ENCODE measurements at regions not wholly inside any gene's neighbourhood (a gene's known extent, or its start where the extent isn't known, plus 50 kb on each side); places are given as distances from the start of the nearest gene placed in this dataset.

GRCh38 chr21:27382404-27382803, 415.5 kb upstream of the ADAMTS5 start:
- Histone ChIP-seq H3K27ac (ENCODE audit: low read depth, low read length) (no peak overlapping the region), H4K91ac (ENCODE audit: low read depth, low read length) (no peak overlapping the region), H3K23ac (ENCODE audit: low read length) (no peak overlapping the region), H3K18ac (ENCODE audit: low read length) (no peak overlapping the region), H3K36me3 (ENCODE audit: control insufficient read depth in 1 of 2, insufficient read depth in 2 of 2, low read length in 2 of 2) (no peaks in the 10 kb centered on the region), H3K79me1 (ENCODE audit: low read length) (no peaks in the 10 kb centered on the region), H2AK5ac (ENCODE audit: low read length) (no peak overlapping the region), H2BK120ac (ENCODE audit: insufficient read depth, low read length, poor library complexity) (no peak overlapping the region), H3K4ac (ENCODE audit: low read depth, low read length) (no peak overlapping the region), H3K4me2 (ENCODE audit: low read length) (no peak overlapping the region), H2BK12ac (ENCODE audit: low read length) (no peak overlapping the region), H3K9ac (ENCODE audit: low read length) (no peak overlapping the region), H3K4me3 (ENCODE audit: low read depth, low read length) (no peak overlapping the region), H3K79me2 (ENCODE audit: control insufficient read depth, insufficient read depth, low read length, poor library complexity) (no peaks in the 10 kb centered on the region), H4K12ac (ENCODE audit: low read depth, low read length) (no peak overlapping the region), H3K4me1 (ENCODE audit: control insufficient read depth in 1 of 2, insufficient read depth in 2 of 2, low read length in 2 of 2) (no peaks in the 10 kb centered on the region), H3K14ac (ENCODE audit: low read length) (no peak overlapping the region), H3K27me3 (ENCODE audit: insufficient read depth, low read length) (no peaks in the 10 kb centered on the region), H3K9me3 (ENCODE audit: insufficient read depth, low read depth, low read length) (no peaks in the 10 kb centered on the region), H2BK5ac (ENCODE audit: low read depth, low read length, poor library complexity) (no peak overlapping the region), H2AFZ (ENCODE audit: insufficient read depth, low read length, poor library complexity) (no peak overlapping the region), H4K8ac (ENCODE audit: low read depth, low read length) (no peak overlapping the region)
- DNase-seq: no peak
- no CpG with 5 or more reads among the region's 4 CpGs for WGBS (ENCODE audit: extremely low coverage, insufficient coverage, insufficient read length)

- H3K79me1 ChIP-seq (ENCODE audit: low read length): no peaks in the 10 kb centered on the region
- H3K27me3 ChIP-seq (ENCODE audit: insufficient read depth, low read length): no peaks in the 10 kb centered on the region
- H3K36me3 ChIP-seq (ENCODE audit: control insufficient read depth in 1 of 2, insufficient read depth in 2 of 2, low read length in 2 of 2): no peaks in the 10 kb centered on the region
- no peak overlapping the region for H3K18ac ChIP-seq (ENCODE audit: low read length)
- no peak overlapping the region for H4K12ac ChIP-seq (ENCODE audit: low read depth, low read length)
- no peaks in the 10 kb centered on the region for H3K9me3 ChIP-seq (ENCODE audit: insufficient read depth, low read depth, low read length)
- no peak overlapping the region for H2BK120ac ChIP-seq (ENCODE audit: insufficient read depth, low read length, poor library complexity)
- no peak overlapping the region for H2BK12ac ChIP-seq (ENCODE audit: low read length)
- no peak overlapping the region for H3K4me3 ChIP-seq (ENCODE audit: low read depth, low read length)
- no peak overlapping the region for H2BK5ac ChIP-seq (ENCODE audit: low read depth, low read length, poor library complexity)
- H3K79me2 ChIP-seq (ENCODE audit: control insufficient read depth, insufficient read depth, low read length, poor library complexity): no peaks in the 10 kb centered on the region
- no peak overlapping the region for H3K4ac ChIP-seq (ENCODE audit: low read depth, low read length)
- no peak for DNase-seq
- no peak overlapping the region for H3K27ac ChIP-seq (ENCODE audit: low read depth, low read length)
- H2AK5ac ChIP-seq (ENCODE audit: low read length): no peak overlapping the region
- no peak overlapping the region for H3K23ac ChIP-seq (ENCODE audit: low read length)
- WGBS (ENCODE audit: extremely low coverage, insufficient coverage, insufficient read length): no CpG with 5 or more reads among the region's 2 CpGs
- no peak overlapping the region for H4K8ac ChIP-seq (ENCODE audit: low read depth, low read length)
- H3K14ac ChIP-seq (ENCODE audit: low read length): no peak overlapping the region
- H3K4me1 ChIP-seq (ENCODE audit: control insufficient read depth in 1 of 2, insufficient read depth in 2 of 2, low read length in 2 of 2): no peaks in the 10 kb centered on the region
- H4K91ac ChIP-seq (ENCODE audit: low read depth, low read length): no peak overlapping the region
- no peak overlapping the region for H3K9ac ChIP-seq (ENCODE audit: low read length)
- no peak overlapping the region for H2AFZ ChIP-seq (ENCODE audit: insufficient read depth, low read length, poor library complexity)
- H3K4me2 ChIP-seq (ENCODE audit: low read length): no peak overlapping the region
Observed at GRCh38 chr21:27380303-27380702, 413.4 kb upstream of the ADAMTS5 start.

GRCh38 chr21:27379354-27379753, 412.5 kb upstream of the ADAMTS5 start:
- H3K79me1 ChIP-seq (ENCODE audit: low read length): no peaks in the 10 kb centered on the region
- no peaks in the 10 kb centered on the region for H3K9me3 ChIP-seq (ENCODE audit: insufficient read depth, low read depth, low read length)
- H2BK120ac ChIP-seq (ENCODE audit: insufficient read depth, low read length, poor library complexity): no peak overlapping the region
- WGBS (ENCODE audit: extremely low coverage, insufficient coverage, insufficient read length): no CpG with 5 or more reads among the region's 4 CpGs
- H3K4ac ChIP-seq (ENCODE audit: low read depth, low read length): no peak overlapping the region
- no peak overlapping the region for H2BK5ac ChIP-seq (ENCODE audit: low read depth, low read length, poor library complexity)
- no peak overlapping the region for H3K27ac ChIP-seq (ENCODE audit: low read depth, low read length)
- no peaks in the 10 kb centered on the region for H3K79me2 ChIP-seq (ENCODE audit: control insufficient read depth, insufficient read depth, low read length, poor library complexity)
- H3K4me2 ChIP-seq (ENCODE audit: low read length): no peak overlapping the region
- no peak overlapping the region for H3K4me3 ChIP-seq (ENCODE audit: low read depth, low read length)
- no peak overlapping the region for H2AFZ ChIP-seq (ENCODE audit: insufficient read depth, low read length, poor library complexity)
- no peaks in the 10 kb centered on the region for H3K4me1 ChIP-seq (ENCODE audit: control insufficient read depth in 1 of 2, insufficient read depth in 2 of 2, low read length in 2 of 2)
- no peak overlapping the region for H3K14ac ChIP-seq (ENCODE audit: low read length)
- no peak overlapping the region for H4K91ac ChIP-seq (ENCODE audit: low read depth, low read length)
- H3K9ac ChIP-seq (ENCODE audit: low read length): no peak overlapping the region
- H3K36me3 ChIP-seq (ENCODE audit: control insufficient read depth in 1 of 2, insufficient read depth in 2 of 2, low read length in 2 of 2): no peaks in the 10 kb centered on the region
- H3K18ac ChIP-seq (ENCODE audit: low read length): no peak overlapping the region
- H2BK12ac ChIP-seq (ENCODE audit: low read length): no peak overlapping the region
- no peak overlapping the region for H4K12ac ChIP-seq (ENCODE audit: low read depth, low read length)
- no peak overlapping the region for H2AK5ac ChIP-seq (ENCODE audit: low read length)
- H3K27me3 ChIP-seq (ENCODE audit: insufficient read depth, low read length): no peaks in the 10 kb centered on the region
- H4K8ac ChIP-seq (ENCODE audit: low read depth, low read length): no peak overlapping the region
- DNase-seq: no peak
- H3K23ac ChIP-seq (ENCODE audit: low read length): no peak overlapping the region

GRCh38 chr21:27372381-27372780, 405.5 kb upstream of the ADAMTS5 start:
- Histone ChIP-seq H4K91ac (ENCODE audit: low read depth, low read length) (no peak overlapping the region), H2AFZ (ENCODE audit: insufficient read depth, low read length, poor library complexity) (no peak overlapping the region), H2AK5ac (ENCODE audit: low read length) (no peak overlapping the region), H3K9ac (ENCODE audit: low read length) (no peak overlapping the region), H3K4me1 (ENCODE audit: control insufficient read depth in 1 of 2, insufficient read depth in 2 of 2, low read length in 2 of 2) (no peaks in the 10 kb centered on the region), H3K9me3 (ENCODE audit: insufficient read depth, low read depth, low read length) (no peaks in the 10 kb centered on the region), H3K27me3 (ENCODE audit: insufficient read depth, low read length) (no peaks in the 10 kb centered on the region), H3K4me3 (ENCODE audit: low read depth, low read length) (no peak overlapping the region), H3K79me1 (ENCODE audit: low read length) (no peaks in the 10 kb centered on the region), H2BK5ac (ENCODE audit: low read depth, low read length, poor library complexity) (no peak overlapping the region), H3K14ac (ENCODE audit: low read length) (no peak overlapping the region), H3K36me3 (ENCODE audit: control insufficient read depth in 1 of 2, insufficient read depth in 2 of 2, low read length in 2 of 2) (no peaks in the 10 kb centered on the region), H3K4ac (ENCODE audit: low read depth, low read length) (no peak overlapping the region), H3K23ac (ENCODE audit: low read length) (no peak overlapping the region), H3K79me2 (ENCODE audit: control insufficient read depth, insufficient read depth, low read length, poor library complexity) (no peaks in the 10 kb centered on the region), H3K27ac (ENCODE audit: low read depth, low read length) (no peak overlapping the region), H3K4me2 (ENCODE audit: low read length) (no peak overlapping the region), H2BK12ac (ENCODE audit: low read length) (no peak overlapping the region), H4K8ac (ENCODE audit: low read depth, low read length) (no peak overlapping the region), H3K18ac (ENCODE audit: low read length) (no peak overlapping the region), H2BK120ac (ENCODE audit: insufficient read depth, low read length, poor library complexity) (no peak overlapping the region), H4K12ac (ENCODE audit: low read depth, low read length) (no peak overlapping the region)
- no peak for DNase-seq
- WGBS (ENCODE audit: extremely low coverage, insufficient coverage, insufficient read length): no CpG with 5 or more reads among the region's 3 CpGs

- no peak overlapping the region for H2BK120ac ChIP-seq (ENCODE audit: insufficient read depth, low read length, poor library complexity)
- no peak overlapping the region for H4K12ac ChIP-seq (ENCODE audit: low read depth, low read length)
- H3K4me1 ChIP-seq (ENCODE audit: control insufficient read depth in 1 of 2, insufficient read depth in 2 of 2, low read length in 2 of 2): no peaks in the 10 kb centered on the region
- no peak overlapping the region for H3K4me2 ChIP-seq (ENCODE audit: low read length)
- H2AK5ac ChIP-seq (ENCODE audit: low read length): no peak overlapping the region
- no peaks in the 10 kb centered on the region for H3K79me1 ChIP-seq (ENCODE audit: low read length)
- H2BK5ac ChIP-seq (ENCODE audit: low read depth, low read length, poor library complexity): no peak overlapping the region
- no peak overlapping the region for H3K14ac ChIP-seq (ENCODE audit: low read length)
- H3K36me3 ChIP-seq (ENCODE audit: control insufficient read depth in 1 of 2, insufficient read depth in 2 of 2, low read length in 2 of 2): no peaks in the 10 kb centered on the region
- no peak overlapping the region for H3K4ac ChIP-seq (ENCODE audit: low read depth, low read length)
- no peak overlapping the region for H3K9ac ChIP-seq (ENCODE audit: low read length)
- H3K18ac ChIP-seq (ENCODE audit: low read length): no peak overlapping the region
- peak in 1 of 2 donors; percentile 69 for DNase-seq
- H3K4me3 ChIP-seq (ENCODE audit: low read depth, low read length): no peak overlapping the region
- no peak overlapping the region for H3K27ac ChIP-seq (ENCODE audit: low read depth, low read length)
- H4K91ac ChIP-seq (ENCODE audit: low read depth, low read length): no peak overlapping the region
- no peaks in the 10 kb centered on the region for H3K9me3 ChIP-seq (ENCODE audit: insufficient read depth, low read depth, low read length)
- no peak overlapping the region for H2BK12ac ChIP-seq (ENCODE audit: low read length)
- H3K79me2 ChIP-seq (ENCODE audit: control insufficient read depth, insufficient read depth, low read length, poor library complexity): no peaks in the 10 kb centered on the region
- no peak overlapping the region for H2AFZ ChIP-seq (ENCODE audit: insufficient read depth, low read length, poor library complexity)
- no peak overlapping the region for H3K23ac ChIP-seq (ENCODE audit: low read length)
- no peaks in the 10 kb centered on the region for H3K27me3 ChIP-seq (ENCODE audit: insufficient read depth, low read length)
- H4K8ac ChIP-seq (ENCODE audit: low read depth, low read length): no peak overlapping the region
Observed at GRCh38 chr21:27371975-27372331, 405.1 kb upstream of the ADAMTS5 start.
